GM18520 (cell line): ENCODE measurements at regions not wholly inside any gene's neighbourhood (a gene's known extent, or its start where the extent isn't known, plus 50 kb on each side); places are given as distances from the start of the nearest gene placed in this dataset.

ENCODE experiments used
- ATAC-seq: cut with Tn5 transposase; IDR thresholded peaks from one replicate; pipeline ENCODE4 v1.9.1; 2021; ENCODE audit not compliant: unreplicated experiment

DNA sequence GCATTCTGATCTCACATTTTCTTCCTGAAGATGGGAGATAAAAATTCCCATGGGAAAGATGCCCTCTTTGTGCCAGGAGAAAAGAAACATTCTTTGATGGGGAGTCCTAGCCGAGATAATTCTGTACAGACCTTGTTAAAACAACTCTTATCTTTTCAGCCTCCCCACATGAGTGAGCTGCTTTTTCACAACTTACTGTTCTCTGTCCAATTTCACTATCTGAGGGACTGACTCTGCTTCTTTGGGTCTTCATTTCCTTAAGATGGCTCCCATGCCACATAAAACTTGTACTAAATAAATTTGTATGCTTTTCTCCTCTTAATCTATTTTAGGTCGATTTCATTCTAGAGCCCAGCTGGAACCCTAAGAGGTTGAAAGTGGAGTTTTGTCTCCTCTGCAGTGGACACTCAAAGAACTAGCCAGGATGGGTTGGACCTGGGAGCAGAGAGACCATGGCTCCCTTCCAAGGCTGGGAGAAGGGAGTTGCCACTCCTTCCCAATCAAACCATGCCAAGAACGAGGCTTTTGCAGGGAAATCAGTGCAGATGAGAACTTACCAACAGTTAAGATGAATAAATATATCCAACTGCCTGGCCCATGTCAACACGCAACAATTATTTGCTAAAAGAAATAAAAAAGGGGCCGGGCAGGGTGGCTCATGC is 285.8 kb upstream of the SULF2 start:
- no peak for ATAC-seq

DNA sequence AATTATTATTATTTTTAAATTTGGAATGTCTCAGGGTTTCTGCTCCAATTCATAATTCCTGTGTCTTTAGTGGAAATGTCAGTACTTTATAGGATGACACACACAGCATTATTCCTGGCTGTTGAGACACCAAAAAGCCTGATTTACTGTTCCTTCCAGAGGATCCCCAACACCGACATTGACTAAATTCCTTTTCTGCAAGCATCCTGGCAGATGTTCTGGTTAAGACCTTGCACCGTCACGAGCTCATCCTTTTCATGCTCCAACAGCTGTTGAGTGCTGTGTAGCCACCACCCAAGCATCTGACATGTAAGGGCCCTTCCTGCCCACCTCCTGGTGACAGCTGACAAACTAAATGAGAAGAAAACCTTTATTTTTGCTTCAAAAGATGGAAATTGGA is 284.3 kb upstream of the SULF2 start:
- no peak for ATAC-seq

DNA sequence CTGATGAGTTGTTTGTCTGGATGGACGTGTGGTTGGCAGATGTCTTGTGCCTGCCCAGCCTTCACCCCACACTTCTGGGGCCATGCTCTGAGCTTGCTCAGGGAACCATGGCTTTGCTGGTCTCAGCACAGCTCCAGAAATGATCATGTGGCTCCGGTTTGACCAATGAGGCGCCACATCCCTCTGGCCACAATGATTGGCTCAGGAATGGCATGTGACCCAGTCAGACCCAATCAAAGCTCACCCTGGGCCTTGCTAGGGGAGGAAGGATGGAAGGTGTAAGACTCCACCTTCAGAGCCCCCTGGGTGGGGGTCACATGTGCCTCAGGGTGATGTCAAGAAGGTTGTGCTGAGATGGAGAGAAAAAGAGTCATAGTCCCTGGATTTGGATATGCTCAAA is 281.6 kb upstream of the SULF2 start:
- ATAC-seq: no peak

DNA sequence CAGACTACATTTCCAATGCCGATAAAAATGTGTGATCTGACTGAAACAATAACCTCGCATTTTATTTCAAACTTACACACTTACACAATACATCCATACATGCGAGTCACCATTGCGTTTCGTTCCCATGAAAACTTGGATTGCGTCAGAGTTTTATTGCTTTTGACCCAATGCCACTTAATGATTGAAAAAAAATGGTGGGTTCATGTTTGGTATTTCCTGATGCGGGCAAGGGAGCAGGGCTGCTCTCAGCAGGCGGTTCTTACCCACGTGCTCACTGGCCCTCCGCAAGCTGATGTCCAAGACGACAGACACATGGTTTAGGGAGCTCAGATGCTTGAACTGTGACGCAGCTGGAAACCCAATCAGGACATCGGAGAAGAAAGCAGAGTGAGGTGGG is 281.0 kb upstream of the SULF2 start:
- no peak for ATAC-seq

DNA sequence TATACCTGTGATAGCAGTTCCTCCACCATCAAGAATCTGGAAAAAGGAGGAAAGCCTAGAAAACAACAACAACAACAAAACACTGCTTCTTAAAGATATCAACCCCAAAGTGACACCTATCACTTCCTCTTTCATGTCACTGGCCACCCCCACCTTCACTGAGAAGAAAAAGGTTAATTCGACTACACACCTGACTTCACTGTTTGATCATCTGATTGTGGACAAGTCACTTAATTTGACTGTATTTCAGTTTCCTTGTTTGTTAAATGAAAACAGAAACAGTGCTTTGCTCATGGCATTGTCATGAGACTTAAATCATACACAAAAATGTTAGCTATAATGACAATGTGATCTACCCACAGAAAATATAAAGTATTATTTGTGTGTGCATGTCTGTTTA is 280.6 kb upstream of the SULF2 start:
- ATAC-seq: no peak

DNA sequence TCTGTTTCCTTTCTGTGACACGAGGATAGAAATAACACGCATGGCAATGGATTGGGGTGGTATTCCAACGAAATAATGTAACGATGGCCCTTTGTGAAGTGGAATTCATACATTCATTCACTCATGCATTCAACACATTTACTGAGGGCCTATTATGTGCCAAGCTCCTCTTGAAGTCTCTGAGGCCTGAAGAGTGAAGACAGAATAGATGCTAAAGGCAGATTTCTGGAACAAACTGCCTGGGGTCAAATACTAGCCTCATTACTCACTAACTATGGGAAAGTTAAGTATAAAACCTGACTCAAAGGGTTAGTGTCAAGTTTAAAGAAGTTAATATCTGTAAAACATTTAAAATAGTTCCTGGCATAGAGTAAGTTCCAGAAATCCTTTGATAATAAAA is 279.6 kb upstream of the SULF2 start:
- ATAC-seq: no peak

DNA sequence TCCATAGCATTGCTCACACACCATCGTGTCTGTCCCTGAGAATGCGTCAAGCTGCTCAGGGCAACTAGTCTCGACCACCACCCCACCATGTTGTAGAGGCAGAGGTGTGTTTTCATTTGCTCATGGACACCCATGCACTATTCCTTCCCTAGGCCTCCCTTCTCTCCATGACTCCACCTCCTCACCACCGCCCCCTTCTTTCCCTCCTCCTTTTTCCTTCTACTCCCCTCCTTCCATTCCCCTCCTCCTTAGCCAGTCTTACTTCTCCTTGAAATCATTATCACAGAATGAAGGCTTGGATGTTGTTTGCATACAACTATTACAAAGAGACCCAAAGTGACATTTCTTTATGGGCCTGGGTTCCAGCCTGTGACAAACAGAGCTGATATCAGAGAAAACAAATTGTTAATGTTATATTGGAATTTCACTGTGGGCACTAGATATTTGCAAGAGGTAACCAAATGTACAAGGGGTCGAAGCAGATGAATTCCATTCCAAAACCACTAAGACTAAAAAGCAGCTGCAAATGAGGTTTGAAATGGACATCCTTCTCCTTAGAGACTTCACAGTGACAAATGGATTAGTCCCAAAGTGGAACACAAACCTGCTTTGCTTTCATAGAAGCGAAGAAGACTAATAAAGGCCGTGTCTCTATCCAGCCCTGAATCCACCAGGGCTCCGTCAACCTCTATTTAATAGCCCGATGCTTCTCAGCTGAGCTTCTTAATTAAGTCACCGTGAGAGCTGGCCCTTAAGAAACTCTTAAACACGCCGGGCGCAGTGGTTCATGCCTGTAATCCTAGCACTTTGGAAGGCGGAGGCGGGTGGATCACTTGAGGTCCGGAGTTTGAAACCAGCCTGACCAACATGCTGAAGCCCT is 275.8 kb upstream of the SULF2 start:
- ATAC-seq: no peak

DNA sequence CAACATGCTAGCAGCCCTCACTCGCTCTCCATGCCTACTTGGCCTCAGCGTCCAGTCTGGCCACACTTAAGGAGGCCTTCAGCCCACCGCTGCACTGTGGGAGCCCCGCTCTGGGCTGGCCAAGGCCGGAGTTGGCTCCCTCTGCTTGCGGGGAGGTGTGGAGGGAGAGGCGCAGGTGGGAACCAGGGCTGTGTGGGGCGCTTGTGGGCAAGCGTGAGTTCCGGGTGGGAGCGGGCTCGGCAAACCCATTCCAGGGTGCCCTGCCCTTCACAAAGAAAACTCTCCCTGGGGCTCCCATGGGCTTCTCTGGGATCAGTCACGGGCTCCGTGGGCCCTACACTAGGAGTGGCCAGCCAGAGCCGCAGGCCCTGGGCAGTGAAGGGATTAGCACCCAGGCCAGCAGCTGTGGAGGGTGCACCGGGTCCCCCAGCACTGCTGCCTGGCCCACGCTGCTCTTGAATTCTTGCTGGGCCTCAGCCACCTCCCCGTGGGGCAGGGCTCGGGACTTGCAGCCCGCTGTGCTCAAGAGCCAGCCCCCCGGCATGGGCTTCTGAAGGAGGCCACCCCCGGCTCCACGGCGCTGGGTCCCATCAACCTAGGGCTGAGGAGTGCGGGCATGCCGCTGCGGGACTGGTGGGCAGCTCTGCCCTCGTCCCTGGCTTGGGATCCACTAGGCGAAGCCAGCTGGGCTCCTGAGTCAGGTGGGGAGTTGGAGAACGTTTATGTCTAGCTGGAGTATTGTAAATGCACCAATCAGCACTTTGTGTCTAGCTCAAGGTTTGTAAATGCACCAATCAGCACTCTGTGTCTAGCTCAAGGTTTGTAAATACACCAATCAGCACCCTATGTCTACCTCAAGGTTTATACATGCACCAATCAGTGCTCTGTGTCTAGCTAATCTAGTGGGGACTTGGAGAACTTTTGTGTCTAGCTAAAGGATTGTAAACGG is 273.6 kb upstream of the SULF2 start:
- no peak for ATAC-seq

DNA sequence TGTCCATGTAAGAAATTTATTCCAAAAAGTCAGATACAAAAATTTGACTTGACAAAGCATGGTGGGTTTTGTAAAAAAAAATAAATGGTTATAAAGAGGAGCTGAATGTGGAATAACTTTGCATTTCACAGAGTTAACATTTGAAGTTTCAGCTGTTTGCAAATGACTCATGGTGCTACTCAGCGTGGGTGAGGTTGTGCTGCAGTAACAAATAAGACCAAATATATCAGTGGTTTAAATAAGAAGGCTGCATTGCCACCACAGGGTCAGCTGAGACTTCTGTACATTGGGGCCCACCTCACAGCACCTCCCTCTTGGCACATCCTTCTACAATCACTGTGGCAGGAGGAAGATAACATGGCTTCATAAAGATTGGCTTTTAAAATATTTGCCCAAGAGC is 272.5 kb upstream of the SULF2 start:
- no peak for ATAC-seq

DNA sequence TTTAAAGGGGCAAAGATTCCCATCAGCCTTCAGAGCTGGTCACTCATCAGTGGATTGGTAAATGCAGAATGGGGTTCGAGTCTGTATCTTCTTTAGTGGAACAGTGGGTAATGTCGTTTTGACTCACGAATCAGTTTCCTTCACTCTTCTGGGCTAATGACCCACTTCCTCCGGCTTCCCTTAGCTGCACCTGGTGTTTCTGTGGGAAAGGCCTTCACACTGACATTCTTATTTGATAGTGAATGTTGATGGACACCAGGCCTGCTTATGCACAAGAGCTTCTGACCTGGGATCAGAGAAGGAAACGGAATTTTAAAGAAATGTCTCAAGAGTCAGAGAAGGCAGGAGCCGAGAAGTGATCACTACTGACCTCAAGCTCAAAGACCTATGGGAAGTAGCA is 272.0 kb upstream of the SULF2 start:
- no peak for ATAC-seq

DNA sequence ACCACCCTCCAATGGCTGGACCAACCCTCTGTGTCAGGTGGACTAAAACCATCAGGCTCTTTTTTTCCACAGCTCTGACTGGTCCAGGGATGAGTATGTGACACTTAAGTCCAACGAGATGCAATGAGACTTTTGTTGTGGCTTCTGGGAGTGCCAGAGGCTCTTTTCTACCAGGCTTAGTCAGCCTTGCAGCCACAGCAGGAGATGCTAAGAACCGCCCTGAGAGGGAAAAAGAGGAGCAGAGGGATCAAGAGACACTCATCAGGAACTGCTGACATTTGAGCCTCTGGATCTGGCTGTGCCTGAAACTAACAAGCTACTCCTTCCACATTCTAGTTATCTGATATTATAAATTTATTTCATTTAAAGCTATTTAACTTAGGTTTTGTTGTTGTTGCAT is 270.9 kb upstream of the SULF2 start:
- no peak for ATAC-seq

DNA sequence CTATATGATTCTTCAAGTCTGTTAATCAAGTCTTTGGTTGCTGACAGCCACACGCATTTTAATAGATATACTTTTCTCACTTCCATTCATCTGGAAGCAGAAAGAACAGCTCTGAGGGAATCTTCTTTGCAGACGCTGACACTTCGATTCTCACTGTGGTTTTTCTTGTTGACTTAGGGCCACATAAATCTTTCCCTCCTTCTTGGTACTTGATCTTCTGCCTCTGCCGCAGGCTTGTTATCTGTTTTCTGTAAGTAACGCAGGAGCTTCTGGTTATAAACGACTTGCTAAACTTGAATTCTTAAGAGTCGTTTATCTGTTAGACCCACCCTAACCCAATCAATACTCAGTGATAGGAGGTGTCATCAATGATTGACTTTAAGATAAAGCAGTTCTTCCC is 268.8 kb upstream of the SULF2 start:
- no peak for ATAC-seq

DNA sequence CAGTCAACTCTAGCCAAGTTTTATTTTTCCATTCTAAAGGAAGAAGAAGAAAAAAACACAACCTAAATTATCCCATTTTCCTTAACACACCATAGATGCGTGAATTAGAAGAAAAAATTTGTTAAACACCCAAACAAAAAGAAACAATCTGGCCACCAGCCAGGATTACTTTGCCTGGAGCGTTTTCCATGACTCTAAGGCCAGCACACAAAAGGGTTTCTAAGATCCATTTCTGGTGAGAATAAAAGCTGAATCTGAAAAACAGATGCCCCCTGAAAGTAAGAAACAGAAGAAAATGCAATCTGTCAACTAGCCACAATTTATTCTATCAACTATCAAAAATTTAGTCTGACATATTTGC is 267.2 kb upstream of the SULF2 start:
- no peak for ATAC-seq

DNA sequence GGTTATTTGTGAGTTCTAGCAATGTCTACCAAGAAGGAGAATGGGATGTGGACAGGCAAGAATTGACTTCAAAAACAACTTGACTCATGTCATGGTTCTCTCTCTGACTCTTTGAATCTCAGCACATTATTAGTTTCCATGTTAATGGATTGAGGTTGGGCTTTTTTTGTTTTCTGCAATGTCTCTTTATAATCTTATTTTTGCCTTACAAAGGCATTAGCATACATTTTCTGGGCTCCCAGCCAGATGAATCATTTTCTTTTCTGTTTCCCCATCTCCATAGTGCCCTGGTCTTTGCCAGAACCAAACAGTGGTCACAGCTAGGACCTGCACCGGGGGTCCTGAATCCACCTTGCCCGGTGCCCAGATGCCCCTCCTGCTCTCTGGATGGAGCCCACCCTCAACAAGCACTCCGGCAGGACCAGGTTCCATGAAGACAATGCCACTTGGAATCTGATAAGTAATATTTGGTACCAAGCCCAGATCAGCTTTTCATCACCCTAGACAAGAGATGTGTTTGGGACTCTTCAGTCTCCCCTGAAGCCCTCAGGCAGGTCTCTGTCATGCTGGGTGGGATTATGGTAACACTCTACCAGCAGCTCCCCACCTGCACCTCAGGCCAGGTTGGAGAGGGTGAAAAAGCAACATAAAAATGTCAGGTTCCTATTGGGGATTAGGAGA is 266.7 kb upstream of the SULF2 start:
- no peak for ATAC-seq

DNA sequence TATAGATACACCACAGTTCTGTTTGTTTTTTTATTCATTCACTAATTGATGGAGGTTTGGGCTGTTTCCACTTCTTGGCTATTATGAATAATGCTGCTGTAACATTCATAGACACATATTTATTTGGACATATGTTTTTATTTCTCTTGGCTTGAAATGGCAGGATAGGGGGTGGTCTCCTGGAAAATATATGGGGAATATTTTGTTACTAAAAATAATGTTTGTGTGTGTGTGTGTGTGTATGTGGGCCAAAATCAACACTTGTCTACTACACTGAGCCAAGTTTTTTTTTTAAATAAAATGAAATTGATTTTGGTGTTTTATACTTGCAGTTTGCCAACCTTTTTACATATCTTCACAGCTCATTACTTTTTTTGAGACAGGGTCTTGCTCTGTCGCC is 264.4 kb upstream of the SULF2 start:
- ATAC-seq: no peak

DNA sequence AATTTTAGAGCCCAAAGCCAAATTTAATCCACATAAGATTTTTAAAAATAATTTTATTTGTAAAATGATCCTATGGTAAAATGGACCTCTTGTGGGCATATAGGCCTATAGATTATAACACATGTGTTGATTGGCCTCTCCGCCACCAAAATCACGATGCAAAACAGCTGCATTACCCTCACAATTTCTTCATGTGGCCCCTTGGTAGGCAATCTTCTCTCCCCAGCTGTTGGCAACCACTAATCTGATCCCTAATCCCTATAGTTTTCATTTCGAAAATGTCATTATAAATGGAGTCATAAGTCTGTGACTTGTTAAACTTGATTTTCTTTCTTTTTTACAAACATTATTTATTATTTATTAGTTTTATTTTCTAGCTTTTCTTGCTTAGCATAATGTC is 263.9 kb upstream of the SULF2 start:
- no peak for ATAC-seq

DNA sequence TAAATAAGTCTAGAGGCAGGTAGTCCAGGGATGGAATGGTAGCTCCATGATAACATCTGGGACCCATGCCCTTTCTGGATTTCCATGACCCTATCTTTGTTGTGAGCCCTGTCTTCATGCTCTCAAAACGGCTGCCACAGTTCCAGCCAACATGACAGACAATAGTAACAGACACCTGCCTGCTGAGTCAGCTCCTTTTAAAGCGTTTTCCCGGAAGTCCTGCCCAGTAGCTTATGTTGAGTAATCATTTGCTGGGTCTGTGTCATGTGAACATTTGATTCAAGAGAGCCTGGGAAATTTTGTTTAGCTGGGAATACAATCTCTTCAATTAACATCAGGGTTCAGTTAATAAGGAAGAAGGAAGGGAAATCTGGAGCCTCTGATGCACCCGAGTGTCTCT is 262.2 kb upstream of the SULF2 start:
- no peak for ATAC-seq

DNA sequence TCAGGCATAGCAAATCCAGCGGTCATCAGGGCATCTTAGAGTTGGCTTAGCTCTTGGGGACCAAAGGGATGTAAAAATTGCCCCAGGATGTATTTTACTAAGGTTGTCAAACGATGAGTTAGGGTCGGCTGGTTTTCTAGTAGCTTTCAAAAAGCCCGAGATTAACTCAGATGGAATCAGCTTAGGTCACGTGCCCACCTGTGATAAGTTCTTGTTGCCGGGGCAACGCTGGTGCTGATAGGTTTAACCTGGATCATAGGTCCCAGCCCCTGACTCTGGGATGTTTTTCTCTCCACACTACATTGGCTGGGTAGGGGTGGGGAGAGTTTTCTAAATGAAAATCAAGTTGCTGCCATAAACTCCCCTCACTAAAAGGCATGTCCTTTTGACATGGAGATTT is 257.3 kb upstream of the SULF2 start:
- ATAC-seq: no peak

DNA sequence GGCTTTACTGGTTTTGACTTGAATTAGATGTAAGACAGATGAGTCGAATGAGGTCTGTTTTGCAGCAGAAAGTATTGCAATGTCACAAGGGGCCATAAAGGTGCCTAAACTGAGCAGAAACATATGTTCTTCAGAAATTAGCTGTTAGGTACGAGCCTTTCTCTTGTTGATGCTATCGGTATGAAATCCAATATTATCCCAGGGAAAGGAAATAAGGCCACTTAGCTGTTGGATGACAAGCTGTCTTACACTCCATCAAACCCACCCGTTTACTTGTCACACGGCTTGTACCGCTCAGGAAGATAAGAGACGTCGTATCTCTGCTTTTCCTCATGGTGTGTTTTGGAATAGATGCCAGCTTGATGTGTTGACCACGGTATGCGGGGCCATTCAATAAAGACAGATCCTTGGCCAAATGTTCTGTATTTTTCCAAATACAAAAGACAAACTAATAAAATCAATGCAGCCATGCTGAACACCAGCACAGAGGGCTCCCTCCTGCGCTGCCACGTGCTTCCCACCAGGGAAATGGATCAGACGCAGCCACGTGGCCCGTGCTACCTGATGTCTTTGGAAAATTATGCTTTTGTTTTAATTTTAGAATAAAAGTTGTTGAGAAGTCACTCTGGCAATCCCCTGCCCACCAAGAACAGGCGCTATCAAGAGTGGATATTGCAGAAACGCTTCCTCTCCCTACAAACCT is 255.9 kb upstream of the SULF2 start:
- no peak for ATAC-seq

DNA sequence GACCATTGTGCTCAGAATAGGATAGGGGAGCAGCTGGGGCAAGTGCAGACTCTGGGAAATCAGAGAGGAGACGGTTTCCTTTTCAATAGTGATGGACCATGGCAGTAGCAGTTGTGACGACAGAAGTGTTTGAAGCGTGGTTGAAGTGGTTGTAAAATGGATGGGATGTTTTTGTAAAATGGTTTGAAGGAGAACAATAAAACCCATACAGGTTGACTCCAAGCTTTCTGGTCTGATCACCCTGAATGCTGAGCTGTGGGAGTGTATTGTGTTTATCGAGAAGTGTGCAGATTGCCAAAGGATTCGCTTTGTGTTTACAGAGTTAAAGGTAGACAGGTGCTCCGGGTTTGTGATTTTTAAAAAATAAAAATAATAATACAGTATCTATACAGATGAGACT is 255.2 kb upstream of the SULF2 start:
- ATAC-seq: no peak

DNA sequence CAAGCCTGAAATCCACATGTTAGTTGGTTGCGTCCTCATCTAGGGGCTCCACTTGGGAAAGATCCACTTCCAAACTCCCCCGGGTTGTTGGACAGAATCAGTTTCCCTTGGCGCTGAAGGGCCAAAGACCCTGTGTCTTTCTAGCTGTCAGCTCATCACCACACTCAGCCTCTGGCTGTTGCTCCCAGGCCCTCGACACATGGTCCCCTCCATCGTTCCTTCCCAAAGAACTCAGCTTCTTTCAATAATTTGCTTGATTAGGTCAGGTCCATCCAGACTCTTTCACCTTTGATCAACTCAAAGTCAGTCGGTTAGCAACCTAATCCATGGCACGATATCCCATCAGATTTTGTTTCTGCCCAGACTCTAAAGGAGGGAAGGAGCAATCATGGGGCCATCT is 254.8 kb upstream of the SULF2 start:
- no peak for ATAC-seq
